ENCODE measurements at regions not wholly inside any gene's neighbourhood (a gene's known extent, or its start where the extent isn't known, plus 50 kb on each side); places are given as distances from the start of the nearest gene placed in this dataset.

DNA sequence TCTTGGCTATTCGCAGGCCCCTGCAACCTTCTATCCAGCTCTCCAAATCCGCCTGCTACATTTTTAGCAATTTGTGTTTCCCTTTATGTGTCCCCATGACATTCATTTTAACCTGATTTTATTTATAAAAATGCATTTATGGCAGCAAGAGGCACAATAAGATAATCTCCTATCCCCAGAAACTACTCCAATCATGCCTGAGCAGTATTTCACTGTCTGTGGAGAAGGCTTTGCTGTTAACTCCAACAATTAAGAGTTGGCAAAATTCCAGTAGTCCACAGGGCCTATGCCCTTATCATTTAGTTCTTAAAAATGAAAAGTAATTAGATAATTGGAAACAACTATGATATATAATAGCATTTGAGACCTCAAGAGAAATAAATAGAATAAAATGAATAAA is 462.4 kb downstream of the TRHDE start:
- TF ChIP-seq EZH2phosphoT487 (IDR thresholded peaks at IDR 0.05; ENCODE audit: insufficient read depth, low read depth) = no peak
- TF ChIP-seq EZH2 (IDR thresholded peaks at IDR 0.05; ENCODE audit: insufficient read depth, poor library complexity, severe bottlenecking) = no peak

Measured in GM23248 (cell line).